Retinal pigment epithelial cell (primary cell): ENCODE measurements at regions not wholly inside any gene's neighbourhood (a gene's known extent, or its start where the extent isn't known, plus 50 kb on each side); places are given as distances from the start of the nearest gene placed in this dataset.
"Not testable (repeated sequence)": the region's sequence is repeated elsewhere in the genome, so short reads cannot be mapped to it uniquely, and the experiment has no call there.

Experiments
- DNase-seq: peaks from one replicate; pipeline ENCODE4 v3.0.0-alpha.2; 2010; ENCODE audit warnings: low read depth
- H3K4me3 ChIP-seq: 2 replicates; pipeline ENCODE4 v1.5.1; 2011; ENCODE audit warnings: mild to moderate bottlenecking, low read length, control low read depth, moderate library complexity
- TF ChIP-seq, protein P1 (sequence below): conservative IDR thresholded peaks from 2 replicates; pipeline ENCODE4 v1.5.1; 2011; ENCODE audit warnings: low read depth, low read length, control low read depth, inconsistent platforms

DNA sequence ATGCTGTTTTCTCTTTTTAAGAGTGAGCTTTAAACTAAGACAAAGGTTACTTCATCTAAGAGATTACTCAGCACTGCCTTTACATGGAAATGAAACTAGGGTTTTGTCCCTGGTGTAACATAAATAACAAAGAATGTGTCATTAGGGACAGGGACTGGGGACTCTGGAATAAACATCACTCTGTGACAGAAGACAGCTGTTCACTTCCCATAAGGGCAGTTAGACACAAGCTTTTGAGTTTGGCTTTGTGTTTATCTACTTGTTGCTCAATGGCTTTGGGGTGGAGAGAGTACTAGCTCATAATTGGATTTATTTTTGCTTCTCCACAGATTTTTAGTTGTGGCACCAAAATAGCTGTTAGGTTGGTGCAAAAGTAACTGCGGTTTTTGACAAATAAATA lies 154.5 kb downstream of the OR4C45 start:
- TF ChIP-seq, protein P1, sequence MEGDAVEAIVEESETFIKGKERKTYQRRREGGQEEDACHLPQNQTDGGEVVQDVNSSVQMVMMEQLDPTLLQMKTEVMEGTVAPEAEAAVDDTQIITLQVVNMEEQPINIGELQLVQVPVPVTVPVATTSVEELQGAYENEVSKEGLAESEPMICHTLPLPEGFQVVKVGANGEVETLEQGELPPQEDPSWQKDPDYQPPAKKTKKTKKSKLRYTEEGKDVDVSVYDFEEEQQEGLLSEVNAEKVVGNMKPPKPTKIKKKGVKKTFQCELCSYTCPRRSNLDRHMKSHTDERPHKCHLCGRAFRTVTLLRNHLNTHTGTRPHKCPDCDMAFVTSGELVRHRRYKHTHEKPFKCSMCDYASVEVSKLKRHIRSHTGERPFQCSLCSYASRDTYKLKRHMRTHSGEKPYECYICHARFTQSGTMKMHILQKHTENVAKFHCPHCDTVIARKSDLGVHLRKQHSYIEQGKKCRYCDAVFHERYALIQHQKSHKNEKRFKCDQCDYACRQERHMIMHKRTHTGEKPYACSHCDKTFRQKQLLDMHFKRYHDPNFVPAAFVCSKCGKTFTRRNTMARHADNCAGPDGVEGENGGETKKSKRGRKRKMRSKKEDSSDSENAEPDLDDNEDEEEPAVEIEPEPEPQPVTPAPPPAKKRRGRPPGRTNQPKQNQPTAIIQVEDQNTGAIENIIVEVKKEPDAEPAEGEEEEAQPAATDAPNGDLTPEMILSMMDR, result no peak
- H3K4me3 ChIP-seq, result no peak overlapping the region
- DNase-seq, result no peak

GRCh38 chr11:50188040-50188439 lies 155.4 kb downstream of the OR4C45 start:
- no peak for DNase-seq
- no peak overlapping the region for H3K4me3 ChIP-seq
- TF ChIP-seq, protein P1, result no peak

- no peak overlapping the region for H3K4me3 ChIP-seq
- TF ChIP-seq, protein P1, result no peak
- no peak for DNase-seq
These were observed 160.1 kb downstream of the OR4C45 start for GRCh38 chr11:50192743-50193142.

GRCh38 chr11:50214376-50214775 lies 181.7 kb downstream of the OR4C45 start:
- DNase-seq, result no peak
- TF ChIP-seq, protein P1, result no peak

GRCh38 chr11:50220651-50221050 lies 188.0 kb downstream of the OR4C45 start:
- no peak for DNase-seq
- TF ChIP-seq, protein P1, result no peak
- H3K4me3 ChIP-seq, result no peak overlapping the region

More at GRCh38 chr11:50214376-50214775, 181.7 kb downstream of the OR4C45 start:
- no peak overlapping the region for H3K4me3 ChIP-seq

- H3K4me3 ChIP-seq, DNase-seq: not testable (repeated sequence)
These were observed 205.7 kb downstream of the OR4C45 start for GRCh38 chr11:50238368-50238767.

DNA sequence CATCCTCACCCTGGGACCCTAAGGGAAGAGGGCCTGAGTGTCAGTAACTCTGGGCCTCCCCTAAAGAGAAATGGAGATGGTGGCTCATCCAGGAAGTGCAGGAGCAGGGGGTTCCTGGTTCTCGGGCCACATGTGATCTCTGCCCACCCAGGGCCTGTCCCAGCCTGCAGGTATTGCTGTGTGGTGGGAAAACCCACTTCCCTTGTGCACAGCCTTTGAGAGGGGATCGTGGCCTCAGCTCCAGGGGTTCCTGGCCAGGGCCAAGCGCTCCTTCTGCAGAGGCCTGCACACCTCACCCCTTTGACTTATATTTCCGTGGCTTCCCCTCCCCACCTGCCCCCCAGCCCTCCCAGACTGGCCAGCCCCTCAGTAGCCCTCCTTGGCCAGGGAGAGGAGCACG lies 213.5 kb downstream of the OR4C45 start:
- TF ChIP-seq, protein P1, result no peak
- no peak for DNase-seq
- H3K4me3 ChIP-seq, result no peak overlapping the region

- DNase-seq, result no peak
- TF ChIP-seq, protein P1, result no peak
- no peak overlapping the region for H3K4me3 ChIP-seq
These were observed 214.0 kb downstream of the OR4C45 start for GRCh38 chr11:50246699-50247098.
